Activated CD8-positive, alpha-beta T cell treated with anti-CD3 and anti-CD28 coated beads for 36 hours (primary cell): ENCODE measurements at regions not wholly inside any gene's neighbourhood (a gene's known extent, or its start where the extent isn't known, plus 50 kb on each side); places are given as distances from the start of the nearest gene placed in this dataset.

Source experiments
- ATAC-seq: fragments of 200-7000 bp; cut with Tn5 transposase; one replicate; pipeline ENCODE4 v1.10.0; 2021; ENCODE audit warnings: mild to moderate bottlenecking, moderate library complexity
- CTCF ChIA-PET: fragments of 350-600 bp; sonication (Branson Sonifier 250); formaldehyde crosslinking; loops from one replicate; lab custom pipeline; 2021; ENCODE audit warnings: antibody characterized with exemption; lab: Charles Lee
- POLR2A ChIA-PET: fragments of 350-600 bp; sonication (Branson Sonifier 250); formaldehyde crosslinking; loops from one replicate; lab custom pipeline; 2021; ENCODE audit warnings: antibody characterized with exemption; lab: Charles Lee
- DNase-seq: peaks from one replicate; pipeline ENCODE4 v3.0.0-alpha.2; 2020
- H3K27ac Mint-ChIP-seq: one replicate; pipeline ENCODE4 v1.8.0; 2021; ENCODE audit warnings: mild to moderate bottlenecking, mixed read lengths
- H3K27me3 Mint-ChIP-seq: one replicate; pipeline ENCODE4 v1.8.0; 2021; ENCODE audit warnings: mixed read lengths
- H3K36me3 Mint-ChIP-seq: one replicate; pipeline ENCODE4 v1.8.0; 2021; ENCODE audit warnings: low read depth, mixed read lengths
- H3K4me1 Mint-ChIP-seq: one replicate; pipeline ENCODE4 v1.8.0; 2021; ENCODE audit warnings: low read depth, mixed read lengths
- H3K4me3 Mint-ChIP-seq: one replicate; pipeline ENCODE4 v1.8.0; 2021; ENCODE audit warnings: mild to moderate bottlenecking, moderate library complexity, mixed read lengths
- H3K9me3 Mint-ChIP-seq: one replicate; pipeline ENCODE4 v1.8.0; 2021; ENCODE audit warnings: mixed read lengths
- intact Hi-C: fragments of 100-400 bp; cut with micrococcal nuclease; formaldehyde crosslinking; loops from one replicate; pipeline ENCODE4 v1.10.0; 2022
- TF ChIP-seq, protein P1 (sequence below): fragments of 200-600 bp; IDR thresholded peaks from one replicate; pipeline ENCODE4 v1.8.0; 2022; ENCODE audit warnings: antibody characterized with exemption, mild to moderate bottlenecking

DNA sequence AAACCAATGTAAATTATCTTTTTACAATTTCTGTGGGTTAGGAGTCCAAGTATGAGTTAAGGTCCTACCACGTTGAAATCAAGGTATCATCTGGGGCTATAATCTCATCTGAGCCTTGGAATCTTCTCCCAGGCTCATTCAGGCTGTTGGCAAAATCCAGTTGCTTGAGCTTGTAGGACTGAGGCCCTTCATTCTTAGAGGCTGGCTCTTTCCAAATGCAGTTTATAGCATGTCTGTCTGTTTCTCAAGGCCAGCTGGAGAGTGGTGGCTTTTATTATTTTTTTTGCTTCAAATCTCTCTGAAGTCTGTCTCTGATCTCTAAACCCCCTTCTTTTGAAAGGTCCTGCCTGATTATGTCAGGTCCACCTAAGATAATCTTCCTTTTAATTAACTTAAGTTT lies 177.2 kb upstream of the ASCC3 start:
- ATAC-seq (no peak), DNase-seq (no peak)
- intact Hi-C loops: no loop called here
- peaks cover 5% of the 10 kb centered on the region for H3K9me3 Mint-ChIP-seq
- ChIA-PET CTCF (no interaction called here), POLR2A (interaction anchor here (0.6 kb wide), 1 partner anchor 1083 kb away, joined by 3 read pairs; no protein-coding TSS in a partner anchor)
- TF ChIP-seq, protein P1, sequence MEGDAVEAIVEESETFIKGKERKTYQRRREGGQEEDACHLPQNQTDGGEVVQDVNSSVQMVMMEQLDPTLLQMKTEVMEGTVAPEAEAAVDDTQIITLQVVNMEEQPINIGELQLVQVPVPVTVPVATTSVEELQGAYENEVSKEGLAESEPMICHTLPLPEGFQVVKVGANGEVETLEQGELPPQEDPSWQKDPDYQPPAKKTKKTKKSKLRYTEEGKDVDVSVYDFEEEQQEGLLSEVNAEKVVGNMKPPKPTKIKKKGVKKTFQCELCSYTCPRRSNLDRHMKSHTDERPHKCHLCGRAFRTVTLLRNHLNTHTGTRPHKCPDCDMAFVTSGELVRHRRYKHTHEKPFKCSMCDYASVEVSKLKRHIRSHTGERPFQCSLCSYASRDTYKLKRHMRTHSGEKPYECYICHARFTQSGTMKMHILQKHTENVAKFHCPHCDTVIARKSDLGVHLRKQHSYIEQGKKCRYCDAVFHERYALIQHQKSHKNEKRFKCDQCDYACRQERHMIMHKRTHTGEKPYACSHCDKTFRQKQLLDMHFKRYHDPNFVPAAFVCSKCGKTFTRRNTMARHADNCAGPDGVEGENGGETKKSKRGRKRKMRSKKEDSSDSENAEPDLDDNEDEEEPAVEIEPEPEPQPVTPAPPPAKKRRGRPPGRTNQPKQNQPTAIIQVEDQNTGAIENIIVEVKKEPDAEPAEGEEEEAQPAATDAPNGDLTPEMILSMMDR: no peak
- H3K4me3 Mint-ChIP-seq: no peak overlapping the region
- H3K27ac Mint-ChIP-seq: no peak overlapping the region
- no peaks in the 10 kb centered on the region for H3K36me3 Mint-ChIP-seq
- H3K27me3 Mint-ChIP-seq: peaks cover 3% of the 10 kb centered on the region
- H3K4me1 Mint-ChIP-seq: no peaks in the 10 kb centered on the region

DNA sequence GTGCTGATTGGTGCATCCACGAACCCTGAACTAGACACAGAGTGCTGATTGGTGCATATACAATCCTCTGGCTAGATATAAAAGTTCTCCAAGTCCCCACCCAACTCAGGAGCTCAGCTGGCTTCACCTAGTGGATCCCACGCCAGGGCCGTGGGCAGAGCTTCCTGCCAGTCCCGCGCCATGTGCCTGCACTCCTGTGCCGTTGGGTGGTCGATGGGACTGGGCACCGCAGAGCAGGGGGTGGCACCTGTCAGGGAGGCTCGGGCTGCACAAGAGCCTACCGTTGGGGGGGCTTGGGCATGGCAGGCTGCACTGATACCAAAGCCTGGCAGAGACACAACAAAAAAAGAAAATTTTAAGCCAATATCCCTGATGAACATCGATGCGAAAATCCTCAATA lies 185.4 kb upstream of the ASCC3 start:
- Mint-ChIP-seq H3K9me3 (peaks cover 13% of the 10 kb centered on the region), H3K27ac (no peak overlapping the region), H3K4me1 (no peaks in the 10 kb centered on the region), H3K36me3 (no peaks in the 10 kb centered on the region), H3K4me3 (no peak overlapping the region), H3K27me3 (no peaks in the 10 kb centered on the region)
- intact Hi-C loops: no loop called here
- no peak for DNase-seq
- ChIA-PET POLR2A (no interaction called here), CTCF (no interaction called here)
- ATAC-seq: no peak
- TF ChIP-seq, protein P1: no peak

DNA sequence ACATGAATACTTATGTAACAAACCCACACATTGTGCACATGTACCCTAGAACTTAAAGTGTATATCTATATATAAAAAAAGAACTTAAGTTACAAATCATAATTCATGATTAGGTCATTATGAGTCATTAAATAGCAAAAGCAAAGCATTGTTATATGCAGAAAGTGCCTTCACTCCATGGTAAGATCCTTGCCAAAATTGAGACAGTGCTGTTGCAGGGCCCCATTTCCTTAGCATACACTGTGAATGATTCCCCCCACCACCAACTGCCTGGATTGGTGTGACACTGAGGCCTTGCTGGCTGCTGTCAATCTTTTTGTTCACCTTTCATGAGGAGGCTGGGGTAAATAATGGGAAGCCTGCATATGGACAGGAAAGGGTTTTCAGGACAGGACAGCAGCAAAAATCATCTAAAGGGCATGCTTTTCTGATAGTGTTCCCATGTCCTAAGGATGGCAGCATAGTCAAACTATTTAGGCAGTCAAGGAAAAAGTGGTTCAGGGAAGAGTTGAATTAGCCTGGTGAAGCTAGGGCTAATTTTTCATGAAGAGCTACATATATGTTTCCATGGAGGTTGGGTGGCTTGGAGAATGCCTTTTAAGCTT lies 188.2 kb upstream of the ASCC3 start:
- DNase-seq (no peak), ATAC-seq (no peak)
- no peaks in the 10 kb centered on the region for H3K4me1 Mint-ChIP-seq
- intact Hi-C loops: no loop called here
- ChIA-PET CTCF (no interaction called here), POLR2A (no interaction called here)
- no peaks in the 10 kb centered on the region for H3K27me3 Mint-ChIP-seq
- no peak overlapping the region for H3K27ac Mint-ChIP-seq
- no peak overlapping the region for H3K4me3 Mint-ChIP-seq
- TF ChIP-seq, protein P1: no peak
- no peaks in the 10 kb centered on the region for H3K36me3 Mint-ChIP-seq
- H3K9me3 Mint-ChIP-seq: peaks cover 13% of the 10 kb centered on the region

DNA sequence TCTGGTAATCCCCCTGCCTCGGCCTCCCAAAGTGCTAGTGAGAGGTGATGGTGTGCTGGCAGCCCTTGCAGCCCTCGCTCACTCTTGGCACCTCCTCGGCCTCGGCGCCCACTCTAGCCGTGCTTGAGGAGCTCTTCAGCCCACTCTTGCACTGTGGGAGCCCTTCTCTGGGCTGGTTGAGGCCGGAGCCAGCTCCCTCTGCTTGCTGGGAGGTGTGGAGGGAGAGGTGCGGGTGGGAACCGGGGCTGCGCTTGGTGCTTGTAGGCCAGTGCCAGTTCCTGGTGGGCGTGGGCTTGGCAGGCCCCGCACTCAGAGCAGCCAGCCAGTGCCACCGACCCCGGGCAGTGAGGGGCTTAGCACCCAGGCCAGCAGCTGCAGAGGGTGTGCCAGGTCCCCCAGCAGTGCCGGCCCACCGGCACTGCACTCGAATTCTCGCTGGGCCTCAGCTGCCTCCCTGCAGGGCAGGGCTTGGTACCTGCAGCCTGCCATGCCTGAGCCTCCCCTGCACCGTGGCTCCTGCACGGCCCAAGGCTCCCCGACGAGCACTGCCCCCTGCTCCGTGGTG lies 189.0 kb upstream of the ASCC3 start:
- H3K27ac Mint-ChIP-seq: no peak overlapping the region
- peaks cover 13% of the 10 kb centered on the region for H3K9me3 Mint-ChIP-seq
- POLR2A ChIA-PET: no interaction called here
- no peak for ATAC-seq
- TF ChIP-seq, protein P1: no peak
- no peak for DNase-seq
- H3K27me3 Mint-ChIP-seq: no peaks in the 10 kb centered on the region
- CTCF ChIA-PET: no interaction called here
- no peak overlapping the region for H3K4me3 Mint-ChIP-seq
- intact Hi-C loops: no loop called here
- H3K36me3 Mint-ChIP-seq: no peaks in the 10 kb centered on the region
- no peaks in the 10 kb centered on the region for H3K4me1 Mint-ChIP-seq

GRCh38 chr6:101077344-101077743 lies 196.2 kb upstream of the ASCC3 start:
- Mint-ChIP-seq H3K9me3 (peaks cover 3% of the 10 kb centered on the region), H3K4me1 (no peaks in the 10 kb centered on the region), H3K27ac (no peak overlapping the region), H3K27me3 (no peaks in the 10 kb centered on the region), H3K36me3 (no peaks in the 10 kb centered on the region), H3K4me3 (no peak overlapping the region)
- ATAC-seq: no peak
- CTCF ChIA-PET: interaction anchor here (1.6 kb wide), 1 partner anchor 9 kb away, joined by 3 read pairs; no protein-coding TSS in a partner anchor
- TF ChIP-seq, protein P1: no peak
- no peak for DNase-seq
- POLR2A ChIA-PET: no interaction called here
- intact Hi-C loops: no loop called here
